ENCODE measurements at regions not wholly inside any gene's neighbourhood (a gene's known extent, or its start where the extent isn't known, plus 50 kb on each side); places are given as distances from the start of the nearest gene placed in this dataset.

- CTCF ChIA-PET, result no interaction called here
- H3K9ac ChIP-seq, result no peak overlapping the region
These were observed 957.9 kb upstream of the PRKX start for GRCh38 chrX:4671344-4671743.

More at GRCh38 chrX:4671344-4671743, 957.9 kb upstream of the PRKX start:
- H2AFZ ChIP-seq (ENCODE audit: low read depth), result no peak overlapping the region
- H3F3A ChIP-seq (replicated peaks; ENCODE audit: insufficient read depth), result no peaks in the 10 kb centered on the region
- 7% methylated on average over 4 of the region's 4 CpGs for WGBS (ENCODE audit: low lambda C conversion rate)
- no peaks in the 10 kb centered on the region for H4K20me1 ChIP-seq (ENCODE audit: insufficient read depth)
- H3K4me1 ChIP-seq (ENCODE audit: control insufficient read depth in 1 of 2, insufficient read depth in 2 of 2, low read depth in 1 of 2, low read length in 1 of 2), result no peaks in the 10 kb centered on the region
- H3K27ac ChIP-seq (ENCODE audit: low read depth in 2 of 2, low read length in 1 of 2), result no peak overlapping the region
- H3K9me2 ChIP-seq, result no peaks in the 10 kb centered on the region
- no peaks in the 10 kb centered on the region for H3K36me3 ChIP-seq (replicated peaks in 1 of 2; ENCODE audit: control insufficient read depth in 1 of 2, insufficient read depth in 2 of 2, low read length in 1 of 2)
- no peak overlapping the region for H3K4me3 ChIP-seq (ENCODE audit: low read depth in 2 of 2, low read length in 1 of 2)
- no peak for TF ChIP-seq RAD21 (IDR thresholded peaks at IDR 0.05; ENCODE audit: low read length)
- TF ChIP-seq TAF1 (IDR thresholded peaks at IDR 0.05; ENCODE audit: borderline replicate concordance, low read depth, low read length), result no peak
- no peak for TF ChIP-seq FOXM1 (IDR thresholded peaks at IDR 0.05; ENCODE audit: low read depth)
- no peak for TF ChIP-seq IRF3 (IDR thresholded peaks at IDR 0.05; ENCODE audit: low read depth, low read length)
- no peak for TF ChIP-seq ZBTB33 (IDR thresholded peaks at IDR 0.05; ENCODE audit: borderline replicate concordance, low read depth)
- no peak for TF ChIP-seq NFIC (IDR thresholded peaks at IDR 0.05; ENCODE audit: borderline replicate concordance)
- no peak for TF ChIP-seq REST (IDR thresholded peaks at IDR 0.05; ENCODE audit: low read depth, low read length)
- no peak for TF ChIP-seq RXRA (IDR thresholded peaks at IDR 0.05; ENCODE audit: borderline replicate concordance, low read depth)
- no peak for TF ChIP-seq MAX (IDR thresholded peaks at IDR 0.05; ENCODE audit: low read depth)
- TF ChIP-seq RFX5 (IDR thresholded peaks at IDR 0.05; ENCODE audit: low read length), result no peak
- TF ChIP-seq PBX3 (IDR thresholded peaks at IDR 0.05), result no peak
- no peak for TF ChIP-seq MXI1 (IDR thresholded peaks at IDR 0.05; ENCODE audit: low read depth, low read length)
- TF ChIP-seq RCOR1 (IDR thresholded peaks at IDR 0.05; ENCODE audit: low read length), result no peak
- TF ChIP-seq USF1 (IDR thresholded peaks at IDR 0.05; ENCODE audit: borderline replicate concordance, low read depth), result no peak
- TF ChIP-seq CHD2 (IDR thresholded peaks at IDR 0.05; ENCODE audit: low read length, partially characterized antibody), result no peak
- TF ChIP-seq GABPA (IDR thresholded peaks at IDR 0.05; ENCODE audit: low read depth), result no peak
- no peak for TF ChIP-seq YY1 (IDR thresholded peaks at IDR 0.05; ENCODE audit: low read depth)
- TF ChIP-seq FOXJ3 (CRISPR knock-in tag; IDR thresholded peaks at IDR 0.05), result no peak
- no peak for TF ChIP-seq NRF1 (IDR thresholded peaks at IDR 0.05; ENCODE audit: low read depth, low read length)
- POLR2A ChIA-PET, result no interaction called here
- no peak for DNase-seq
- no peaks in the 10 kb centered on the region for H3K27me3 ChIP-seq (ENCODE audit: insufficient read depth)
- no peaks in the 10 kb centered on the region for H3K79me2 ChIP-seq (ENCODE audit: insufficient read depth)
- no peak overlapping the region for H3K4me2 ChIP-seq
- no peaks in the 10 kb centered on the region for H3K9me3 ChIP-seq

Data from SK-N-SH (cell line).